Fibroblast of the aortic adventitia (primary cell): ENCODE measurements at regions not wholly inside any gene's neighbourhood (a gene's known extent, or its start where the extent isn't known, plus 50 kb on each side); places are given as distances from the start of the nearest gene placed in this dataset.

Source experiments
- DNase-seq: peaks from one replicate; pipeline ENCODE4 v3.0.0-alpha.2; 2010; ENCODE audit warnings: low read depth
- H3K4me3 ChIP-seq: 2 replicates; pipeline ENCODE4 v1.5.1; 2011; ENCODE audit warnings: low read depth, mild to moderate bottlenecking, control low read depth, low read length, moderate library complexity
- TF ChIP-seq, protein P1 (sequence below): IDR thresholded peaks from 2 replicates; pipeline ENCODE4 v1.5.1; 2011; ENCODE audit warnings: mild to moderate bottlenecking, low read length, control low read depth, inconsistent platforms; ENCODE audit not compliant: insufficient read depth

- no peak for DNase-seq
- H3K4me3 ChIP-seq: no peak overlapping the region
- TF ChIP-seq, protein P1, sequence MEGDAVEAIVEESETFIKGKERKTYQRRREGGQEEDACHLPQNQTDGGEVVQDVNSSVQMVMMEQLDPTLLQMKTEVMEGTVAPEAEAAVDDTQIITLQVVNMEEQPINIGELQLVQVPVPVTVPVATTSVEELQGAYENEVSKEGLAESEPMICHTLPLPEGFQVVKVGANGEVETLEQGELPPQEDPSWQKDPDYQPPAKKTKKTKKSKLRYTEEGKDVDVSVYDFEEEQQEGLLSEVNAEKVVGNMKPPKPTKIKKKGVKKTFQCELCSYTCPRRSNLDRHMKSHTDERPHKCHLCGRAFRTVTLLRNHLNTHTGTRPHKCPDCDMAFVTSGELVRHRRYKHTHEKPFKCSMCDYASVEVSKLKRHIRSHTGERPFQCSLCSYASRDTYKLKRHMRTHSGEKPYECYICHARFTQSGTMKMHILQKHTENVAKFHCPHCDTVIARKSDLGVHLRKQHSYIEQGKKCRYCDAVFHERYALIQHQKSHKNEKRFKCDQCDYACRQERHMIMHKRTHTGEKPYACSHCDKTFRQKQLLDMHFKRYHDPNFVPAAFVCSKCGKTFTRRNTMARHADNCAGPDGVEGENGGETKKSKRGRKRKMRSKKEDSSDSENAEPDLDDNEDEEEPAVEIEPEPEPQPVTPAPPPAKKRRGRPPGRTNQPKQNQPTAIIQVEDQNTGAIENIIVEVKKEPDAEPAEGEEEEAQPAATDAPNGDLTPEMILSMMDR: no peak
Observed at GRCh38 chr6:115287467-115287866, 773.2 kb downstream of the FRK start.

GRCh38 chr6:115276881-115277565 lies 783.7 kb downstream of the FRK start:
- DNase-seq: no peak
- H3K4me3 ChIP-seq: no peak overlapping the region
- TF ChIP-seq, protein P1: no peak

DNA sequence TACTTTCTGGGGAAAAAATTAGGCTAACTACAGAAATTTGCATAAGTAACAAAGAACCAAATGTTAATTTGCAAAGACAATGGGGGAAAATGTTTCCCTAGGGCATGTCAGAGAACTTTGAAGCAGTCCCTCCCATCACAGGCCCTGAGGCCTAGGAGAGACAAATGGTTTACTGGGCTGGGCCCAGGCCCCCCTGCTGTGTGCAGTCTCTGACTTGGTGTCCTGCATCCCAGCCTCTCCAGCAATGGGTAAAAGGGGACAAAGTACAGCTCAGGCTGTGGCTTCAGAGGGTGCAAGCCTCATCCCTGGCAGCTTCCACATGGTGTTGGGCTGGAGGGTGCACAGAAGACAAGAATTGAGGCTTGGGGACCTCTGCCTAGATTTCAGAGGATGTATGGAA lies 788.4 kb downstream of the FRK start:
- TF ChIP-seq, protein P1: no peak
- H3K4me3 ChIP-seq: no peak overlapping the region
- no peak for DNase-seq

- H3K4me3 ChIP-seq: no peak overlapping the region
- no peak for DNase-seq
- TF ChIP-seq, protein P1: no peak
Observed at GRCh38 chr6:115271434-115271833, 789.3 kb downstream of the FRK start.

DNA sequence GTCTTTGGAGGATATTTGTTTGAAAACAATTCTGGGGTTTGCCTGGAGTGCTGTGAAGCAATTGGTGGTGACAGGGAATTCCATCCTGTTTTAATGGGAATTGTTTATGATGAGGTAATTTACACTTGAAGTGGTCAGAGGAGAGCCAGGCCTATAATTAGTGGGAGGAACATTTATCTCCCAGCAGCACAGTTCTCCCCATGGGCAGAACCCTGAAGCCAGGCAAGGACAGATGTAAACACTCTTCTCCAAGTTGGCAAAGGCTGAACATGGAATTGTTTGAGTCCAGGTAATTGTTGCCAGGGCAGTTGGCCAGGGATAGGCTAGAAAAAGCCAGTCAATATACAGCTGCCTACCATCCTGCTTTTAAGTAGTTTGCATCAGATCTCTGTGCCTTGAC lies 789.7 kb downstream of the FRK start:
- TF ChIP-seq, protein P1: no peak
- H3K4me3 ChIP-seq: no peak overlapping the region
- DNase-seq: no peak

- no peak overlapping the region for H3K4me3 ChIP-seq
- DNase-seq: no peak
- TF ChIP-seq, protein P1: no peak
Observed at GRCh38 chr6:115241373-115241772, 819.3 kb downstream of the FRK start.

GRCh38 chr6:115221198-115221597 lies 839.5 kb downstream of the FRK start:
- DNase-seq: no peak
- H3K4me3 ChIP-seq: no peak overlapping the region
- TF ChIP-seq, protein P1: no peak
